CD4-positive, alpha-beta T cell treated with Interleukin-4 for 4 hours (primary cell): ENCODE measurements at regions not wholly inside any gene's neighbourhood (a gene's known extent, or its start where the extent isn't known, plus 50 kb on each side); places are given as distances from the start of the nearest gene placed in this dataset.

ENCODE experiments used
- DNase-seq: peaks from one replicate; pipeline ENCODE4 v3.0.0-alpha.2; 2020

DNA sequence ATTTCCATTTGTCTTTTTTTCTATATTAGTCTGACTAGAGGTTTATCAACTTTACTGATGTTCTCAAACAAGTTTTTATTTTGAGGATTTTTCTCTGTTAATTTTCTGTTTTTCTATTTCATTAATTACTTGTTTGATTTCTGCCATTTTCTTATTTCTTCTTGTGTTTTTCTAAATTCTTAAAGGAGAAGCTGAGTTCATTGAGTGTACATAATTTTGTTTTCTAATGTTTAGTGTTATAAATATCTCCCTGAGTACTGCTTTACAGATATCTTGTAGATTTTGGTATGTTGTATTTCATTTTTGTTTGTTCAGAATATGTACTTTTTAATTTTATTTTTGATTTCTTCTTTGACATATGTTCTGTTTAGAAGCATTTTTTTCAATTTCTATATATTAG is 1404.3 kb upstream of the MIR17HG start:
- DNase-seq = no peak

DNA sequence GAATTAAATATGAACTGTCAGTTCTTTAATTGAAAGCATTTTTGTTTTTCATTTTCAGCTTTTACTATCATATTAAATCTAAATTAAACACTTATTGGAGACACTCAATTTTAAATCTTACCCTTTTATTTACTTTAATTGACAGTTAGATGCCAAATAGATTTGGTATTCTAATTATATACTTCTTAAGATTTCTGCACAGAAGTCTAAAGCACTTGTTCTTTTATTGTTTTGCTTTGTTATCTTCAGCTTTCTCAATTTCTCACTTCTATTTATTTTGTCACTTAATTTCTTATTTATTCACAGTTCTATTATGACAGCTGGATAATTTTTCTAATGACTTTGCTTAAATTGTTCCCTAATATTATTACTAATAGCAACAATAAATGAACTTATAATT is 1397.3 kb upstream of the MIR17HG start:
- no peak for DNase-seq

DNA sequence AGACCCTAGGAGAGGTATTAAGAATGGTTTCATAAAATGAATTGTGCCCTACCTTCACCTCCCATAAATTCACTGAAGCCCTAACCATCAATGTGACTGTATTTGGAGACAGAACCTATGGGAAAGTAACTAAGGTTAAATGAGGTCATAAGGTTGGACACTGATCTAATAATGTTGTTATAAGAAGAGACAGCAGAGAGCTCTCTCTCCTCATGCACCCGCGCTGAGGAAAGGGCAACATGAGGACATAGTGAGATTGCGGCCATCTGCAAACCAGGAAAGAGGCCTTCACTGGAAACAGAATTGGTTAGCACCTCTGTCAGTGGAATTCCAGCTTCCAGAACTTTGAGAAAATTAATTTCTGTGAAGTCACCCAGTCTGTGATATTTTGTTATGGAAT is 1396.1 kb upstream of the MIR17HG start:
- DNase-seq = no peak

DNA sequence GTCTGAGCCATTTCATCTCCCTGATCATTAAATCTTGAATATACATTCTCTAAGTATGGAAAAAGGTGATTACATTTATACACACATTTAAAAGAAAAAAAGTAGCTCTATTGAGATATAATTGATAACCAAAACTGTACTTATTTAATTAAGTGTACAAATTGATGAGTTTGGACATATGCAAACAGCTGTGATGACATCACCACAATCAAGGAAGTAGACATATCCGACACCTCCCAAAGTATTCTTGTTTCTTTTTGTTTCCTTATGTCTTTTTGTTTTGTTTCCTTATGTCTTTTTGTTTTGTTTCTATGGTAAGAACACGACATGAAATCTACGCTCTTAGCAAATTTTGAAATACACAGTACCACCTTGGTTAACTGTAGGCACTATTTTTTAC is 1393.9 kb upstream of the MIR17HG start:
- no peak for DNase-seq

DNA sequence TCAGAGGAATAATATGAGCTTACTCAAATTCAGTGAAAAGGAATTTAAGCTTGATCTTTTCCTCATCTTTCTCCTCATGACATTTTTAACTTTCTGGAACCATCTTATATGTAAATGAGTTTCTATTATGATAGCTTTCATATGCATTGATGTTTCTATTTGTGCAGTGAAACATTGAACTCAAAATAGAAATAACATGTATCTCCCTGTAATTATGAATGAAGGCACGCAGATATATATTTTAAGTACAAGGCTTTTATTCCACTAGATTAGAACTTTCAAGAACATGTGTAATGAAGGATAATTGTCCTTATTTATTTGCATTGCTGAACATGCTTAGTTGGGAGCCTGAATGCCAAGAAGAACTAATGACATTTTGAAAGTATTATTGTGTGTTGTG is 1391.7 kb upstream of the MIR17HG start:
- DNase-seq = no peak

DNA sequence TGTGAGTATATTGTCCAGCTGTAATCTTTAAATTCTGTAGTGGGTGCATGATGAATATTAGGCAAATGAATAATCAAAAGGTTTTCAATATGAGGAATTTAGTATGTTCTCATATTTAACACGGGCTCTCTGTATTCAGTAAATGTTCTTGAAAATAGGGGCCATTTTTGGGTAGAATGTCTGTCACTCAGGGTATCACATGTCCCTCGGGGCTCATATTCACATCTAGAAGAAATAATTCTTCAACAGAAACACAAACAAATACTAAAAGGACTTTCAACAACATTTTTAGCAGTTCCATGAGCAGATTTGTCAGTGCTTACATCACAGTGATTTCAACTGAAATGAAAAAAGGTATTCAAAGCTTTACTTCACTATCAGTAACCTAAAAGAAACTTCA is 1388.4 kb upstream of the MIR17HG start:
- DNase-seq = no peak

DNA sequence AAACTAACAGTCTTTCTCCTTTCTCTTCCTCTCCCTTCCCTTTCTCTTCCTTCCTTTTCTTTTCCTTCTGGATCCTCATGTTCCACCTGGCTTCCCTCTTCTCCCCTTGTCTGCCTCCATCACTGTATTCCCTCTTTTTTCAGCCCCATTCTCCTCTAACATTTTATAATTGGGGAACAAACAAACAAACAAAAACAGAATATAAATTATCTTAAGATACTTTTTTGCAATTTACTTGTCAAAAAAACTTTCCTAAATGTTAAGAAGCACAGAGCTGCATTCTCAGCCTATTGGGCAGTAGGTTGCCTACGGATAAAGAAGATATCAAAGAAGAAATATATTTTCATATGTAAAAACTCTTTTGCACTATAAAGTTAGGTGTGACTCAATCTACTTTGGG is 1382.2 kb upstream of the MIR17HG start:
- DNase-seq = no peak

DNA sequence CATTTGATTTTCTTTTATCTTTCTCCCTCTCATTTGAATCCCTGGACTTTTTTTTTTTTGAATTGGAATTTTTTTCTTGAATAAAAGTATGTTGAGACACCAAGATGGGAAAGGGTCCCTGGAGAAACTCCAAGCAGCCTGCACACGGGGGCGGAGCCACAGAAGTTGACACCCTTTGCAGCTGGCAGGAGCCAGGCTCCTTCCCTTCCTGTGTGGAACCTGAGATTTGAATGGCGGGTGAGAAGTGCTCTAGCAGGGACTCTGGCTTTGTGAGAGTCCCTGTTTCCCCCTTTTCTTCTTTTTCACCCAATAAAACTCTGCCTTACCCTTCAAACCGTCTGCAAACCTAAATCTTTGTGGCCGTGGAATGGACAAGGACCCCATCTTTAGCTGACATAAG is 1381.0 kb upstream of the MIR17HG start:
- DNase-seq = no peak

DNA sequence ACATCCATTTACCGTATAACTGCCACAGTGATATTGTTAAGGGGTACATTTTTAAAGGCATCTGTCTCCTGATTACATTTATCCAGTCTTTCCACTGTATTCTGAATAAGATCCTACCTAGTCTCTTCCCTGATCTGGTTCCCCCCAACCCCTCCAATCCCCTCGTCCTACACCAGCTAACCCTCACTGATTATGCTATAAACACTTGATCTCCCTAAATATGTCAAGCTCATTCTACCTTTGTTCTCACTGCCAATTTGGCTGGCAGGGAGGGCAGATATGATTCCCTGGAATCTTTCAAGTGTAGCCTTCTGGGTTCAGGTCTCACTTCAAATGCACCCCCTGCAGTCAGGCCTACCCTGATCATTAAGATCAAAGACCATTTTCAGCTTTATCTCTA is 1379.8 kb upstream of the MIR17HG start:
- no peak for DNase-seq

DNA sequence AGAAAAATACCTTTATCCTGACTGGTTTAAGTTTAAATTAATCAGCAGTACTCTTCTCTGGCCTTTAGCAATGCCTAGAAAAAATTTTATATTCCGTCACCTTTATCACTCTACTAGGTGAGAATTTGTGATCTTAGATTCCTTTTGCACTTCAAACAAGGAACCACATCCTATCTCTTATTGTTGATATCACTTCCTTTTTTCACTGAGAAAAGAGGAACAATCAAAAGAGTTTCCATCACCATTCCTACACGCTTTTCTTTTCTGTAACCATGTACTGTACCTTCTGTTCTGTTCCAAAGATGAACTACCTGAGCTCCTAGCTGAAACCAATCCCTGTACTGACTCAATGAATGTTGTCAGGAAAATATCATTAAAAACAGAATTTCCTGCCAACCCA is 1379.0 kb upstream of the MIR17HG start:
- no peak for DNase-seq

DNA sequence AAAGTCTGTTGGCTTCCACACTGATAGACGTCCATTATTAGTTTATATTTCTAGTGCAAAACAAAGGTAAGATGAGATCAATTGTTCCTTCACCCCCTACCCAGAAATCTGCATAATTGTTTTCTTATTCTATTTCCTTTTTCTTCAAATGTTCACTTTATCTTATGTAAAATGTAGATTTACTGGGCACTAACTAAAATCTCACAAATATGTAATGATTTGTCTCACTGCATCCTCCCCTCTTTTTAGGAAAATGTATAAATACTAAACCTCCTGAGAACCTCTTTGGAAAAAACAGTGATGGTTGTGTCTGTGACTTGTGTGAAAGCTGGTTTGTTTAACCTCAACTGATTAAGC is 1377.2 kb upstream of the MIR17HG start:
- no peak for DNase-seq

DNA sequence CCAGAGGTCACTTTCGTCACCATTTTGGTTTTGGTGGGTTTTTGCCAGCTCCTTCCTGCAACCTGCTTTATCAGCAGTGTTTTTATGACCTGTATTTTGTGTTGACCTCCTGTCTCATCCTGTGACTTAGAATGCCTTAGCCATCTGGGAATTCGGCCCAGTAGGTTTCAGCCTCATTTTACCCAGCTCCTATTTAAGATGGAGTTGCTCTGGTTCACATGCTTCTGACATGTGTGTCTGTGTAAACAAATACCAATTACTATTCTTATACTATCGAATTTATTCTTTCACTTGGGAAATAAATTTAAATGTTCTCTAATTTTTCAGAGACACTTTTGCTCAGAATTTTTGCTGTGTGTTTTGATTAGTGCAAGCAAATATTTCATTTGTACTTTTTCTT is 1370.3 kb upstream of the MIR17HG start:
- DNase-seq = no peak

DNA sequence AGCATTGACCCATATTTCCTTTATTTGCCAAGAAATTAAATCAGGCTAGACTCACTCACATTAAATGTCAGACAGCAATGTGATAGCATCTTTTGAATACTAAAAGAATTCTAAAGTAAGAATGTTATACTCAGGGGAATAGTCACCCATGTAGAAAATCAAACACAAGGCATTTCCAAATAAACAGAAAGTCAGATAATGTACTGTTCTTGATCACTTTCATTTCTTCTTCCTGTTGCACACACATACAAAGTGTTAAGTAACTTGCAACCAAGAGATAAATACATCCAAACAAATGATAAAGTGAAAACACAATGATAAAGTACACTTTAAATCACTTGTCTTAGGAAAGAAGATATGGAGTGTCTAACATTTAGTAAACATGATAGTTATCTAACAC is 1366.6 kb upstream of the MIR17HG start:
- DNase-seq = no peak

DNA sequence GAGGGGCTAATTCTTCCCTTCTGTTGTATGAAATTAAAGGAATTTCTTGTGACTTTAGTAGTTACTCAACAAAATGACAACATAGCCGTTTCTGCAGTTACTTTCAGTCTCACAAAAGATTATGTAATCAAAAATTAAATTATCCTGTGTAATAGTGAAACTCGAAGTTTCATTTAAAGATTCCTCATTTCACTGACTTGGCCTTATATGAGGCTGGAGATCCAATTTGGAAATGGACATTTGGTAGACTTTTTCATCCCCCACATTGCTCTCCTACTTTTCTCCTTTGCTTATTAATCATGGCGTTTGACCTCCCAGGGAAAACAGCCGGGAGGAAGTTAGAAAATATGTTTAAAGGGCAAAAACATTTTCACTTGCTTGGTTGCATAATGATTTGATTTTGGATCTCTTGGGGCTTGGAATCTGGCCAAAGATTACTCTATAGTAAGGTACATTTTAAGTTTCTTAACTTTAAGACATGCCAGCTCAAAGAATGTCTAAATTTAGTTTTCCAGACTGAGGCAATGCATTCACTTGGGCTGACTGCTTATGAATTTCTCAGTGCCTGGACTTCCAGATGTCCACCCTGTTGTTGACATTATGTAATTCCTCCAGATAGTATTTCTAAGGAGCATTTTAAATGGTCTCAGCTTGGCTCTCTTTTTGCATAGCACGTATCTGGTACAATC is 1364.9 kb upstream of the MIR17HG start:
- no peak for DNase-seq

DNA sequence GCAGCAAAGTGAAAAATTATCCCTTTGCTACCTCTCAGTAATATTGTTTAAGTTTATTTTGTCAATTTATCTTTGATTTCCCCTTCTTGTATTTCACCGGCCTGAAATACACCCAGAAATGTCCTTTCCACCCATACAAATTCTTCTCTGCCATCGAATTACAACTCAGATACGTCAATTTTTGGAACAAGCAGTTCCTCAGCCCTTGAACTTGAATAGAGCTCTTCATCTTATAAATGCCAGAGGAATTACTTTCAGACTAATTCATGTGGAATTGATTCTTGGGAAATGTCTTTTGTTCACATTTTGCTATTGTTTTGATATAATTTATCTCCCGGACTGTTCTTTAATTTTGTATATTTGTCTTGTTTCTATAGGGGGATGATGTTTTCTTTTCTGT is 1359.3 kb upstream of the MIR17HG start:
- no peak for DNase-seq

DNA sequence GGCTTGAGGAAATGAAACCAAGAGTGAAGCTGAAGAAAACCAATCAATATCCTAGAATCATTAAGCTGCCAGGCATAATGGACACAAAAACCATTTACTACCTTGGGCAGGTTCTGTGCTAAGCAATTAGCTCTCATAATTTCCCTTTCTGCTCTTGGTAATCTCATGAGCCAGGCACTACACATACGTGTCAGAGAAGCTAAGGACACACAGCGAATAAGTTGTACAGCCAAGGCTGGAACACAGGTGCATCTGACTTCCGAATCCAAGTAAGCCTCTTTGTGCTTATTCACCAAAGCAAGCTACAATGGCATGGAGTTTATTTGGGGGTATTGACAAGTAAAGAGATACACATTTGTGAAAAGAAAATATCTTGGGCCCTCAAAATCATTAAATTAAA is 1343.9 kb upstream of the MIR17HG start:
- no peak for DNase-seq

DNA sequence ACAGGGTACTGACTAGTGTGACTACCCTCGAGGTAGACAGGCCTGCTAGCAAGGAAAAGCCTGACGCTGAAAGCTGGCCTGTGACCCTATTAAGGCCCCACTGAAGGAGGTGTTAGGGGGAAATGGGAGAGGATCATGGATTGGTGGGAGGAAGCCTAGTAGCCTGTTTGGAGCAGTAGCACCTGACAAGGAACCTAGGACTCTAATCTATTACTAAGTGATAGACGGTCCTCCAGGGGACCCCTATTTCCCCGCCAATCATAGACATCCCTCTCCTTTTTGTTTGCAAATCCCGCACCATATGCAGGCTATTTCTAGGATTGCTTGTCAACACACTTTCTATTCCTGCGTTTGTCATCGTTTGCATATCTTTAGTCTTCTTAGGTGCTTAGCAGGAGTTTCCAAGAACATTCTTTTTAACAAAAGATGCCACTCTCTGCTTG is 1338.8 kb upstream of the MIR17HG start:
- no peak for DNase-seq

DNA sequence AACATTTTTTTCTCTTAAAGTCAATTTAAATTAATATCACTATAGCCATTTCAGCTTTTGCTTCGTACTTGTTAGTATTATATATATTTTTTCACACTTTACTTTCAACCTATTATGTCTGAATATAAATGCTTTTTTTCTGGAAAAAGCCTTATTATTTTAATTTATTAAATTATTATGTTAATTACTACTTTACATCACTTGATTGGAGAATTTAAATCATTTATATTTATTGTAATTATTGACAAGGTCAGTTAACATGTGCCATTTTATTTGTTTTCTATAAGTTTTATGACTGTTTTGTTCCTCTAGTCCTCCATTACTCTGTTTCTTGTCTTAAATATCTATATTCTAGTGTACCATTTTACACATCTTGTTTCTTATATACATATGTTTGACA is 1333.4 kb upstream of the MIR17HG start:
- DNase-seq = no peak

DNA sequence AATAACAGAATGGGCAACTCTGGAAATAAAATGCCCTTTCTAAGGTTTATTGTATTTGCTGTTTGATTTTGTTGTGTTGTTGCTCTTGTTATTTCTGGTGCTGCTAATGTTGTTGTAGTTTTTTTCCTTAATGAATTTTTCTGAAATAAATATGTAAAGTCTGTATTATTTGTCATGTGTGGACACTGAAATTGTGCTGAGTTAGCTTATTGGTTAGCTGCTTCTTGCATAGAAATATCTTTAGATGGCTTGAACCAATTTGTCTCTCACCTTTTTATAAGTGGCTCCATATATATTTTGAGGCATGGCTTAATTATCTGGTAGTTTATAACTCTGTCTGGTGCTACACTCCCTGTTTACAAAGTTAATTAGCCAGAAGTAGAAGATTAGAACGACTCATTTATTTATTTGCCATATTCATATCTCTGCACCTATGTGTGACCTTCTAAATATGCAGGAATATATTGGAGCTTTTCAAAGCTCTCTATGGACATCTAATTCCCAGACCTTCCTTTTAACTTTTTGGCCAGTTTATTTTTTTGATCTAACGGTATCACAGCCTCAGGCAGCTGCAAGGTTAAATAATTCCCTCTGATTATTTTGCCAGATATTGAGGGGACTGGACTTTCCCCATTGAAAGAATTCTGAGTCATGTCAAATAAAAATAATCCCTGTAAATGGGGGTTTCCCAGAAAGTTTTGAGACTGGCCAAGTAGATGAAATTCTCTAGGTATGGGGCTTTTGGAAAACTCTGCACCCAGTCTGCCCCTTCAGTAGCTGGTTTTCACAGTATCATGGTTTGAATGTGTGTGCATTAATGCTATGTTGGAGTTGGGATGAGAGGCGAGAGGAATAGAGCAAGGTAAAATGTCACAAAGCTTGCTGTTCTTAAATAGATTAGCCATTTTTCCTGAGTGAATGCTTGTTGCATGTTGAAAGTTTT is 1331.7 kb upstream of the MIR17HG start:
- no peak for DNase-seq

DNA sequence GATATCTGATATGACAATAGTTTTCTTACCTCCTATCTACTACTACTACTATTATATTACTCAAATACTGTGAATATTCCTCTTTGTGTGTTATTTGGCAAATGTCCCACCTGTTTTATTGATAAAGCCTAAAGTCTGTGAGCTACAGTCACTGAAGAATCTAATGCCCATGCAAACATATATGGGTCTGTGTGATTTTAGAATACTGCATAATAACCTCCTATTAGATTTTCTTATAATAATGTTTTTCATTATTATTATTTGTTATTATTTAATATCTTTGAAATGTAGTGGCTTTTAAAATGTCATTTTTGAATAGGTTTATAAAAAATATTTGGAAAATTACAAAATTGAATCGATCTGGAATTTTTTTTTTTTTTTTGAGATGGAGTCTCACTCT is 1330.8 kb upstream of the MIR17HG start:
- no peak for DNase-seq

DNA sequence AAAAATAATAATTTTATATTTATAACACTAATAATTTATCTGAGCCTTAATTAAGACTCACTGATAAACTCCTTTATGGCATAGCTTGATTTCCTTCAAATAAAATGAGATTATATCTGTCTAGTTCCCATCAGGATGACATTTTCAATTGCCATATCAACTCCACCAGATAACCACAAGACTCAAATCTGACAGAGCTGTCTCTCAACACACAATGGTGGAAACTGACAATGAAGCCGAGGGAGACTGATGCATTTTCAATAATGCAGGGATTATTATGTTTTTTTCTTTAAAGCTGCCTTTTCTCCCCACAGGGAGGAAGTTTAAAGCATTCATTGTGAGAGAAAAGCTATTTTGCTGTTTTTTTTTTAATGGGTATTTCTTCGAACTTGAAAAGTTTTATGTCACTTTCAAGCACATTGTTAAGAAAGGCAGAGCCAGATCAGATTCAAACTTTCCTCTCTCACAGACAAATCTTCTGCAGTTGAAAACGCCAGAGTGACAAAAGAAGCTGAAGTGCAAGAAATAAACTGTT is 1326.9 kb upstream of the MIR17HG start:
- no peak for DNase-seq

DNA sequence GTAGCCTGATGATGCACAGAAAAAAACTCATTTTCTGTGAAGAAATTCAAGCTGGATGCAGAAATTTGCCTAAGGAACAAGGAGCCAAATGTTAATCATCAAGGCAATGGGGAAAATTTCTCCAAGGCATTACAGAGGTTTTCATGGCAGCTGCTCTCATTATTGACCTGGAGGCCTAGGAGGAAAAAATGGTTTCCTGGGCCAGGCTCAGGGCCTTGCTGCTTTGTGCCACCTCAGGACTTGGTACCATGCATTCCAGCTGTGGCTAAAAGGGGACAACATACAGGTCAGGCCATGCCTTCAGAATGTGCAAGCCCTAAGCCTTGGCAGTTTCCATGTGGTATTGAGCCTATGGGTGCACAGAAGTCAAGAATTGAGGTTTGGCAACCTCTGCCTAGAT is 1320.1 kb upstream of the MIR17HG start:
- DNase-seq = no peak

DNA sequence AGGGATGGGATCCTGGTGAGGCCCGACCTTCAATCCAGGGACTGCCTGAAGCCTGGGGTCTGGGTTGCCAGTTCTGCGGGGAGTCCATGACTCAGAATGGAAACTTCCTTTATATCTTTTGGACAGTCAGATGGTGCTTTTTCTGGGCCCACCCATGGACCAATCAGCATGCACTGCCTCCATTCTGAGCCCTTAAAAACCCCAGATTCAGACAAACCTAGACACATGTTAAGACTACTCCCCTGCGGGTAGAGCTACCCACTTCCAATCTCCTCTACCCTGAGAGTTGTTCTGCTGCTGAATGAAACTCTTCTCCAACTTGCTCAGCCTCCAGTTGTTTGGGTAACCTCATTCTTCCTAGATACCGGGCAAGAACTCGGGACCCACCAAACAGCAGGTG is 1315.2 kb upstream of the MIR17HG start:
- no peak for DNase-seq

DNA sequence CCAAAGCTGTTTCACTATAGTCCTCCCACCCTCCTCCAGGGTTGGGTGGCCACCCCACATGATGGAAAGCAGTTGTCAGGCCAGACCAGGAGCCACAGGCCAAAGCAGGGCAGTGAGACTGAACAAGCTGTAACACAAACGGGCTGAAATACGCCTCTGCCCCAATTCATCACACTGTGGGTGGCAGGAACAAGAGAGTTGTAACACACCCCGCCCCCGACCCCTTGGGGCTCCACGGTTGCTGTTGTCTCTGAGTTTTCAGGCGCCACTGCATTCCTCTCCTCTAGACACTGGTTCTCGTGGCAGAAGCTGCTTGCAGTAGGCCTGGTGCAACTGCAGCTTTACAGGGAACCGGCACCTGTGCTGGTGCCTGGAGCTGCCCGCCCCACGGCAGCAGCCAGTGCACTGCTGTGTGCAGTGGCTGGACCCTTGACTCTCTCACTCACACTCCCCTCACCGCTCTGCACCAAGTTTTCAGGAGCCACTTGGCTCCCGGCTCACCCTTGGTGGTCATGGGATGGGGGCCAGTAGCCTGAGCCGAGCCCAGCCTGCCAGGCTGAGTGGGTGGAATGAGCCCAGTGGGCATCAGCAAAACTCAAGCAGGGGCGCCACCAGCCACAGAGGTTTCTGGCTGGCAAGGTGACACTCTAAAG is 1314.5 kb upstream of the MIR17HG start:
- no peak for DNase-seq
